Aorta (tissue), 5 donors: ENCODE measurements at regions not wholly inside any gene's neighbourhood (a gene's known extent, or its start where the extent isn't known, plus 50 kb on each side); places are given as distances from the start of the nearest gene placed in this dataset.
"Not testable (repeated sequence)": the region's sequence is repeated elsewhere in the genome, so short reads cannot be mapped to it uniquely, and the experiment has no call there.

Experiments
- ATAC-seq: fragments of 200-7000 bp; cut with Tn5 transposase; one replicate; pipeline ENCODE4 v1.9.1; 2022; ENCODE audit warnings: moderate library complexity; ENCODE audit not compliant: low FRiP score
- DNase-seq, 2 donors: peaks; one replicate each; pipeline ENCODE4 v3.0.0-alpha.2; 2020
- H3K27ac ChIP-seq, 2 donors: one replicate each; pipeline ENCODE4 v1.5.1; 2013; ENCODE audit warnings: low read length in 2 of 2, mild to moderate bottlenecking in 2 of 2, moderate library complexity in 2 of 2, control low read depth in 1 of 2, inconsistent platforms in 1 of 2, low read depth in 1 of 2
- H3K27me3 ChIP-seq, 2 donors: one replicate each; pipeline ENCODE4 v1.6.1; 2013; ENCODE audit warnings: control low read depth in 1 of 2, low read length in 1 of 2, mild to moderate bottlenecking in 1 of 2, moderate library complexity in 1 of 2; ENCODE audit not compliant: insufficient read depth in 2 of 2, control insufficient read depth in 1 of 2
- H3K36me3 ChIP-seq, 2 donors: one replicate each; pipeline ENCODE4 v1.6.1; 2013; ENCODE audit warnings: control low read depth in 1 of 2, low read length in 1 of 2, mild to moderate bottlenecking in 1 of 2; ENCODE audit not compliant: insufficient read depth in 2 of 2, control insufficient read depth in 1 of 2
- H3K4me1 ChIP-seq, 2 donors: one replicate each; pipeline ENCODE4 v1.6.1; 2013; ENCODE audit warnings: low read length in 2 of 2, control low read depth in 1 of 2, mild to moderate bottlenecking in 1 of 2, moderate library complexity in 1 of 2; ENCODE audit not compliant: insufficient read depth in 2 of 2, control insufficient read depth in 1 of 2
- H3K4me3 ChIP-seq, 2 donors: one replicate each; pipeline ENCODE4 v1.5.1; 2013; ENCODE audit warnings: low read length in 2 of 2, control low read depth in 1 of 2, mild to moderate bottlenecking in 1 of 2
- H3K9me3 ChIP-seq: one replicate; pipeline ENCODE4 v1.6.1; 2013; ENCODE audit warnings: mild to moderate bottlenecking, low read length; ENCODE audit not compliant: control insufficient read depth
- WGBS, 2 donors: extraction: QIAGEN DNeasy Blood & Tissue Kit; methylation state at CpG; one replicate each; pipeline ENCODE4 v1.1.7; 2013; 5-methylcytosine and 5-hydroxymethylcytosine counted together
- intact Hi-C, 2 donors: fragments of 100-400 bp; cut with DNase I; formaldehyde crosslinking; loops; one replicate each; pipeline versions ENCODE4 v1.14.2 to v1.15.0; 2022
- donor health status: healthy with polysubstance abuse.
- donor health status: Bipolar disorder and iron deficiency.
- donor health status: DM: no; HTN: no; CAD: no.
- donor health status: DM: no; HTN: no; CAD: no.
- donor health status: DM: yes; HTN: yes; CAD: no.

DNA sequence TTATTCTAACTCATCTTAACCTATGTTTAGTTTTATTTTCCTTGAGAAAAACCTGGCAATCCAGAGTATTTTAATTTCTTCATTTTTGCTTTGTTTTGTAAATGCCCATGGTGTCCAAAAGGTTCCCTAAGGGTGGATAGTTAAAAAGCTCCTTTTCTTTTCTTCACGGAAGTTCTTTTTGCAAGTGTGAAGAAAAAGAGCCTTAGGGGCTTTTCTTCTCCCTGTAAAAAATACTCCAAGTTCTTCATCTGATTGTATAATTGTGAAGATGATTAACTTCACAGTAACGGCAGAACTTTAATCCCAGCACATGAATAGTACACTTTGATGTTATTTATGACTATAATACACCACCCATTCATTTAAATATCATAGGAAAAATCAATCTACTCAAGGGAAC is 530.2 kb upstream of the LINC00305 start:
- H3K9me3 ChIP-seq = no peaks in the 10 kb centered on the region
- no peaks in the 10 kb centered on the region for H3K4me1 ChIP-seq
- 36 to 43% methylated on average over 2 of the region's 2 CpGs for WGBS, 2 donors
- intact Hi-C loops = no loop called here
- H3K27me3 ChIP-seq = no peaks in the 10 kb centered on the region
- H3K36me3 ChIP-seq = no peaks in the 10 kb centered on the region
- ATAC-seq (no peak), DNase-seq (no peak)
- no peak overlapping the region for H3K4me3 ChIP-seq
- no peak overlapping the region for H3K27ac ChIP-seq

DNA sequence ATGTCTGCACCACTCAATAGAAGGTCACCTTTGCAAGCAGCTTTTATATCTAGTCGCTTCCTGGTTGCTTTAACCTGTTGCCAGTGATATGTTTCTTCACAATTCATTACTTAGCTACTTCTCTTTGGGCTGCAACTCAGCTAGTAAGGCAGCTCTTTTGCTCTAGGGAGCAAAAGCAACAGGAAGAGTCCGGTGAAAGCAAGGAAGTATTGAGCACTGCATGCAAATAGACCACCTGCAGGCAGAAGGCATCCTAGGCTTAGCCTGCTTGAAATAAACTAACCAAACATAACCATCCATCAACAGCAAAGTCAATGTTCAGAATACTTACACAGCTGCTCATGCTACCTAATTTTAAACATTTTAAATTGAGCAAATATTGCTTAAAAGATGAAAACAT is 529.2 kb upstream of the LINC00305 start:
- Histone ChIP-seq H3K36me3 (no peaks in the 10 kb centered on the region), H3K4me1 (no peaks in the 10 kb centered on the region), H3K4me3 (no peak overlapping the region), H3K27ac (no peak overlapping the region), H3K9me3 (no peaks in the 10 kb centered on the region), H3K27me3 (no peaks in the 10 kb centered on the region)
- 59 to 77% methylated on average over 2 of the region's 2 CpGs for WGBS, 2 donors
- DNase-seq = no peak
- intact Hi-C loops = no loop called here
- ATAC-seq = no peak

DNA sequence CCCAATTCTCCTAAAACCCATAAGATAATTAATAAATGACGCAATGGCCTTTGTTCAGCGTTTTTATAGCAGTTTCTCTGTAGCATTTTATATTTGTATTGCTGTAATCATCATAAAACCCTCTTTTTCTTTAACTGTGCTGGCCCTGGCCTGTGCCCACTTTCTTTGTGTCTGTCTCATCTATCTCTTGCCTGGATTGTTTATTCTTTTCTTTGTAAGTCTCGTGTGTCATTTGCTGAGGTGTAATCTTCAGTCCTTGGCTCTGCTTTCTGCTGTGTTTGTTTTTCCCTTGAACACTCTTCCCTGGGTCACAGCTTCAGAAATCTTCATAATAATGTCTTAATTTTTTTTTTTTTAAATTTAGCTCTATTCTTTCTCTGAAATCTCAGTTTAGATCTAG is 525.8 kb upstream of the LINC00305 start:
- Histone ChIP-seq H3K4me3 (no peak overlapping the region), H3K9me3 (no peaks in the 10 kb centered on the region), H3K27ac (no peak overlapping the region), H3K27me3 (no peaks in the 10 kb centered on the region), H3K4me1 (no peaks in the 10 kb centered on the region), H3K36me3 (no peaks in the 10 kb centered on the region)
- WGBS, 2 donors = 64 to 73% methylated on average over 3 of the region's 3 CpGs
- DNase-seq = no peak
- no peak for ATAC-seq
- intact Hi-C loops = no loop called here

DNA sequence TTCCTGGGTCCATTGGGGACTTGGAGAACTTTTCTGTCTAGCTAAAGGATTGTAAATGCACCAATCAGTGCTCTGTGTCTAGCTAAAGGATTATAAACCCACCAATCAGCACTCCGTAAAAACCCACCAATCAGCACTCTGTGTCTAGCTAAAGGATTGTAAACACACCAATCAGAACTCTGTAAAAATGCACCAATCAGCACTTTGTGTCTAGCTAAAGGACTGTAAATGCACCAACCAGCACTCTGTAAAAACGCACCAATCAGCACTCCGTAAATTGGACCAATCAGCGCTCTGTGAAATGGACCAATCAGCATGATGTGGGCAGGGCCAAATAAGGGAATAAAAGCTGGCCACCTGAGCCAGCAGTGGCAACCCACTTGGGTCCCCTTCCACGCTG is 522.4 kb upstream of the LINC00305 start:
- H3K4me3 ChIP-seq, H3K27ac ChIP-seq, H3K36me3 ChIP-seq, intact Hi-C loops, H3K27me3 ChIP-seq, H3K4me1 ChIP-seq, ATAC-seq, H3K9me3 ChIP-seq, DNase-seq: not testable (repeated sequence)
- WGBS, 2 donors = 73 to 77% methylated on average over 5 of the region's 5 CpGs

DNA sequence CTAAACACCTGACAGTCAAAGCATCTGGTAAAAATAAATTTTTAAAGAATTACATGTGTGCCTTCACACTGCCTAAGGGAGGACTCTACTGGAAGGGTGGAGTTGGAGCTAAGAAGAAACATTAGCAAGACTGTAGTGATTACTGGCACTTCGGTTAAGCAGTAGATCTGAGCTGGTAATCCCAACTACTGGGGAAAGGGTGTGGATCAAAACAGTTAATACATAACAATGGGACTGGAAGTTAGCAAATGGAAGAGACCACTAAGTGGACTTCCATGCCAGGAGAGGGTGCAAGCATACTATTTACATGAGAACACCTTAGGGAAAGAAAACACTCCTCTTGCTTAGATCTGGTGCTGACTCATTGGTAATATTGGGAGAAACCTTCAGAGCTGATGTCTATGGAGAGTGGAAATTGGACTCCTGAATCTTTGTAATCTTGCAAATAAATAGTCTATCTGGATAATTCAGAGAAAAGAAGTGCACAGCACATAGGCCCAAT is 519.6 kb upstream of the LINC00305 start:
- Histone ChIP-seq H3K4me1 (no peaks in the 10 kb centered on the region), H3K27me3 (no peaks in the 10 kb centered on the region), H3K4me3 (no peak overlapping the region), H3K9me3 (no peaks in the 10 kb centered on the region), H3K36me3 (no peaks in the 10 kb centered on the region), H3K27ac (no peak overlapping the region)
- 88 to 92% methylated on average over 1 of the region's 1 CpG for WGBS, 2 donors
- ATAC-seq (no peak), DNase-seq (no peak)
- intact Hi-C loops = no loop called here

DNA sequence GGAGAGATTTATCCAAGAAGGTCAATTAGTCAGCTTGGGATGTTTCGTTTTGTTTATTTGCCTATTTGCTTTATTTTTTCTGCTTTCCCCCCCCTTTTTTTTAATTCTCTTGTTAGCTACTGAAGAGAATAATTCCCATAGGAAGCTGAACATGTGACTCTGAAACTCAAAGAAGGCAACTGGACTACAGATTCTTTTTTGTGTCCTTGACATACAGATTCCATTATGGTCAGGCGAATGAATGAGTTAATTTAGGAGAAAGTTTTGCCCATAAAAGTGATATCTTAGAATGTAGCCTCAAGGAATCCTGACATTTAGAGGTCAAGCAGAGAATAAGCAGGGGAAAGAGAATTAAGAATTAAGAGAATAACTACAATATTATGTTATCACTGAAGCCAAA is 514.2 kb upstream of the LINC00305 start:
- H3K27me3 ChIP-seq = no peaks in the 10 kb centered on the region
- H3K4me3 ChIP-seq = no peak overlapping the region
- H3K36me3 ChIP-seq = no peaks in the 10 kb centered on the region
- WGBS, 2 donors = 86 to 91% methylated on average over 2 of the region's 2 CpGs
- intact Hi-C loops = no loop called here
- H3K4me1 ChIP-seq = no peaks in the 10 kb centered on the region
- no peak overlapping the region for H3K27ac ChIP-seq
- no peak for ATAC-seq
- H3K9me3 ChIP-seq = no peaks in the 10 kb centered on the region
- no peak for DNase-seq

DNA sequence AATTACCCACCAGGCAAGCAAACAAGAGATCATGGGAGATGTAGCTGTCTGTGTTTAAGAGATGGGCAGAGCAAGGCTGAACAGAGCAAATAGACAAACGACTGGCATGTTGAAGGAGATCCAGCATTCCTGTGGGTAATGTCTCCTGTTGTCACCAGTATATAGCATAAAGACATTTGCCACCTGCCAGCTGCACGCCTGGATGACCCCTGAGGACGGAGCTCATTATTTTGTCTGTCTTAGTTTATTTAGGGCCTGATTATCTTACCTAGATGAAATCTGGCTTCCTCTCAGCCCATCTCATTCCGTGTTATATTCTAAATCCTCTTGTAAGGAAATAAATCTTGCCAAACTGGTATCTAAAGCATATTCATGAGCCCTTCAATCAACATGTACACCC is 510.3 kb upstream of the LINC00305 start:
- no peak for ATAC-seq
- no peak overlapping the region for H3K4me3 ChIP-seq
- no peaks in the 10 kb centered on the region for H3K27me3 ChIP-seq
- intact Hi-C loops = no loop called here
- H3K27ac ChIP-seq = no peak overlapping the region
- H3K36me3 ChIP-seq = no peaks in the 10 kb centered on the region
- H3K9me3 ChIP-seq = no peaks in the 10 kb centered on the region
- H3K4me1 ChIP-seq = no peaks in the 10 kb centered on the region
- DNase-seq = no peak
- WGBS, 2 donors = 78 to 80% methylated on average over 4 of the region's 4 CpGs

DNA sequence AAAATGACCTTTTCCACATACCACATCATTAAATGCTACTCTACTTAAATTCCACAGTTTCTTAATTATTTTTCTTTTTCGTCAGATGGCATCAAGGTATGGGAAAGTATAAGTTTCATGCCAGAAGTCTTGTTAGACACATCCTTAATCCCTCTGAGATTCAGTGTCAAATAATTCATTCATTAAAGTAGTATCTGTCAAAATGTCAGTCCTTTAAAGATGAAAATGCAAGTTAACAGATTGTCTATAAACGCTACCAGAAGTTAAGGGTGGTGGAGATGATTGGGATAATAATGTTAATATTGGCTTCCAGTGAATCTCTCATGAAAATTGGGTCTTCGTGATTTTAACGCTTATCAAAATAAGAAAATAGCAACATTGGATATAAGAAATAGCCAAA is 504.2 kb upstream of the LINC00305 start:
- intact Hi-C loops = no loop called here
- no peak for ATAC-seq
- Histone ChIP-seq H3K27ac (no peak overlapping the region), H3K4me3 (no peak overlapping the region), H3K36me3 (no peaks in the 10 kb centered on the region), H3K27me3 (no peaks in the 10 kb centered on the region), H3K4me1 (no peaks in the 10 kb centered on the region), H3K9me3 (no peaks in the 10 kb centered on the region)
- 47 to 49% methylated on average over 4 of the region's 4 CpGs for WGBS, 2 donors
- DNase-seq = no peak

DNA sequence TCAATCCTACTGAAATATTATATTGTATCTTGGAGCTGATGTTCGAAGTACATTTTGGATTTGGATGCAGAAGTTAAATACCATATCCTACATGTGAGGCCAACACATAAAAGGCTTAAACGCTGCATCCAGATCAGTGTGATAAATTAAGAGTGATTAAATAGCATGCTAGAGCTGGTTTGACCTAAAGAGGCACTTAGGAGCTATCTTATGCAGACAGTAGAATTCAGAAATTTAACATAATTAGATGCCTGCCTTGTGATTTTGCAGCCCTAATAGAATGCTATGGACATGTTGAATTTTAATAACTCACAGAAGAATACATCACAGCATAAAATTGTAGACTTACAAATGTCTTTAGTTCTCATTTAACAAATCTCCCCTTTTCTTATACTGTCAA is 501.2 kb upstream of the LINC00305 start:
- 71 to 77% methylated on average over 2 of the region's 2 CpGs for WGBS, 2 donors
- no peak overlapping the region for H3K27ac ChIP-seq
- H3K27me3 ChIP-seq = no peaks in the 10 kb centered on the region
- intact Hi-C loops = no loop called here
- H3K9me3 ChIP-seq = no peaks in the 10 kb centered on the region
- H3K4me1 ChIP-seq = no peaks in the 10 kb centered on the region
- no peaks in the 10 kb centered on the region for H3K36me3 ChIP-seq
- H3K4me3 ChIP-seq = no peak overlapping the region
- DNase-seq (no peak), ATAC-seq (no peak)
